ENCODE measurements at regions not wholly inside any gene's neighbourhood (a gene's known extent, or its start where the extent isn't known, plus 50 kb on each side); places are given as distances from the start of the nearest gene placed in this dataset.

DNA sequence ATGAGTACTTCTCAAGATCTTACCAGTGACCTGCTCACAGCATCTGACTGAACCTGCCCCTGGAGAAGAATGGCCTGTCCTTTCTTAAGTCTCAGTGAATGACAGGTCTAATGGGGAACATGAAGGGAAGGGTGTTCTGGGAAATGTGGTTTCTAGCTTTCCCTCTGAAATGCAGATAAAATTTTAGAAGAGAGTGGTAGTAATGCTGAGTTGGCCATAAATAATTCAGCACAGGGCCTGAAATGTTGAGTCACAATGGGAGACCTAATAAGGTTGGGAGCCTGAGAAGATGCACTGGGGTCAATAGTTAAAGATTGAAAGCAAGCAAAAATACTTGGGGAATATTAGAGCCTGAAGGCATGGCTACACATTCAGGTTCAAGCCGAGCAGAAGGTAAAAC is 214.9 kb upstream of the ARHGAP24 start:
- Mint-ChIP-seq H3K27me3 (no peaks in the 10 kb centered on the region), H3K4me3 (no peak overlapping the region), H3K4me1 (no peaks in the 10 kb centered on the region), H3K36me3 (ENCODE audit: low read depth) (no peaks in the 10 kb centered on the region), H3K27ac (no peak overlapping the region)
- DNase-seq, result no peak
- no peaks in the 10 kb centered on the region for H3K9me3 ChIP-seq (ENCODE audit: control insufficient read depth, low read length, poor library complexity, severe bottlenecking)
- ATAC-seq, result no peak

DNA sequence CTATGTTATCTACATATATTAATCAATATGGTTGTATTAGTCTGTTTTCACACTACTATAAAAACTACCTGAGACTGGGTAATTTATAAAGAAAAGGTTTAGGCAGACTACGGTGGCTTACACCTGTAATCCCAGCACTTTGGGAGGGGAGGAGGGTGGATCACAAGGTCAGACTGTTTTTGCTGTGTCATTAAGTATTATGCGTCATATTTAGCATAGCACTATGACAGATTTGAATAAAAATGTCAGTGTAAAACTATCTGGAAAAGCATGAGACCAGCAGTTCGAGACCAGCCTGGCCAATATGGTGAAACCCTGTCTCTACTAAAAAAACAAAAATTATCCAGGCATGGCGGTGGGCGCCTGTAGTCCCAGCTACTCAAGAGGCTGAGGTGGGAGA is 209.7 kb upstream of the ARHGAP24 start:
- ATAC-seq (no peak), DNase-seq (no peak)
- Mint-ChIP-seq H3K4me3 (no peak overlapping the region), H3K27ac (no peak overlapping the region), H3K36me3 (ENCODE audit: low read depth) (no peaks in the 10 kb centered on the region), H3K4me1 (no peaks in the 10 kb centered on the region), H3K27me3 (no peaks in the 10 kb centered on the region)
- H3K9me3 ChIP-seq (ENCODE audit: control insufficient read depth, low read length, poor library complexity, severe bottlenecking), result no peaks in the 10 kb centered on the region

DNA sequence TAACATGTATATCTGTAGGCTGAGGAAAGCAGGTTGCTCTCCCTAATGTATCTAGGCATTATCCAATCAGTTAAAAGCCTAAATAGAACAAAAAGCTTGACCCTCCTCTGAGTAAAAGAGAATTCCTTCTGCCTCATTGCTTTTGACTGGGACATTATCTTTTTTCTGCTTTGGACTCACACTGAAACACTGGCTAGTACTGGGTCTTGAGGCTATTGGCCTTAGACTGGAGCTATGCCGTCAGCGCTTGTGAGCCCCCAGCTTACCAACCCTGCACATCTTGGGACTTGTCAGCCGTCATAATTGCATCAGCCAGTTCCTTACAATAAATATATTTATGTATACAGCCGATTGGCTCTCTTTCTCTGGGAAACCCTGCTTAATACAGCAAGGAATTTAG is 206.8 kb upstream of the ARHGAP24 start:
- H3K36me3 Mint-ChIP-seq (ENCODE audit: low read depth), result no peaks in the 10 kb centered on the region
- DNase-seq (no peak), ATAC-seq (no peak)
- H3K27me3 Mint-ChIP-seq, result no peaks in the 10 kb centered on the region
- H3K27ac Mint-ChIP-seq, result no peak overlapping the region
- H3K4me3 Mint-ChIP-seq, result no peak overlapping the region
- H3K9me3 ChIP-seq (ENCODE audit: control insufficient read depth, low read length, poor library complexity, severe bottlenecking), result no peaks in the 10 kb centered on the region
- H3K4me1 Mint-ChIP-seq, result no peaks in the 10 kb centered on the region

DNA sequence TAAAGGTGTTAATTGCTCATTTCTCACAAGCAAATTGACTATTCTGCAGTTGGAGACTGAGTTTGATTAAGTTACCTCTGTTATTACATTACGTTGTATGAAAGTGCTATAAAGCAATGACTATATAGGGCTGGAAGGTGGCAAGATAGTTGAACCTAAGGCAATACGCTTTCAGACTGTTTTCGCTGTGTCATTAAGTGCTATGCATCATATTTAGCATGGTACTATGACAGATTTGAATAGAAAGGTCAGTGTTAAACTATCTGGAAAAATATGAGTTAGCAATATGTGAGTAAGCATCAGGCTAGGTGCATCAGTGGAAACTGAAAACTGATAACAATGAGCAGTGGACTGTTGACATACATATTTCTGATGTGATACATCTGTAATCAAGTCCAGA is 206.0 kb upstream of the ARHGAP24 start:
- ATAC-seq (no peak), DNase-seq (no peak)
- no peaks in the 10 kb centered on the region for H3K27me3 Mint-ChIP-seq
- H3K4me3 Mint-ChIP-seq, result no peak overlapping the region
- H3K36me3 Mint-ChIP-seq (ENCODE audit: low read depth), result no peaks in the 10 kb centered on the region
- H3K9me3 ChIP-seq (ENCODE audit: control insufficient read depth, low read length, poor library complexity, severe bottlenecking), result no peaks in the 10 kb centered on the region
- no peak overlapping the region for H3K27ac Mint-ChIP-seq
- no peaks in the 10 kb centered on the region for H3K4me1 Mint-ChIP-seq

DNA sequence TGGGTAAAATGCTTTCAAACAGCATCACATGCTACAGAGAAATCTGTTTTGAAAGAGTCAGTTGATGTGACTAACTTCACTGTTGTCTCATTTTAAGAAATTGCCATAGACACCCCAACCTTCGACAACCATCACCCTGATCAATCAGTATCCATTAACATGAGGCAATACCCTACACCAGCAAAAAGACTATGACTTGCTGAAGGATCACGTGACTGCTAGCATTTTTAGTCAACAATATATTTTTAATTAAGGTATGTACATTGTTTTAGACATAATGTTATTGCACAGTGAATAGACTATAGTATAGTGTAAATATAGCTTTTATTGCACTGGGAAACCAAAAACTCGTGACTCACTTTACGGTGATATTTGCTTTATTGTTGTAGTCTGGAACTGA is 200.0 kb upstream of the ARHGAP24 start:
- no peaks in the 10 kb centered on the region for H3K36me3 Mint-ChIP-seq (ENCODE audit: low read depth)

DNA sequence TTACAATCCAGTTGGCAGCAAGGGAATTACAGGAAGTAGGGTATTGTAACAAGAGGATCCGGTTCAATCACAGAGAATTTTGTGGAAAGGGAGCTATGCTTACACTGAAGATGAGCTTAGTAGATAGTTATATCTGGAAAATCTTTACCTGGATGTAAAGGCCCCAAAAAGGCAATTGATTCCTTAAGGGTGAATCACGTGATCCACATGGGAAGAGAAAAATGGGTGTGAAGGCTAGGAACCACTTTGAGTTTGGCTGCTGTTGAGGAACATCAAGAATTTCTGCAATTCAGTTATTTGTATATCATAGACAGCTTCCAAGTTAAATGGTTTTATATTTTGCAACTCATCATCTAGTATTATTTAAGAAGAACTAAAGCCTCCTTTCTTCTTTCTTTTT is 194.0 kb upstream of the ARHGAP24 start:
- no peaks in the 10 kb centered on the region for H3K27me3 Mint-ChIP-seq
- no peaks in the 10 kb centered on the region for H3K36me3 Mint-ChIP-seq (ENCODE audit: low read depth)
- H3K27ac Mint-ChIP-seq, result no peak overlapping the region

More for the DNA sequence above, 200.0 kb upstream of the ARHGAP24 start:
- H3K27me3 Mint-ChIP-seq, result no peaks in the 10 kb centered on the region
- DNase-seq (no peak), ATAC-seq (no peak)
- H3K9me3 ChIP-seq (ENCODE audit: control insufficient read depth, low read length, poor library complexity, severe bottlenecking), result no peaks in the 10 kb centered on the region
- H3K27ac Mint-ChIP-seq, result no peak overlapping the region
- H3K4me1 Mint-ChIP-seq, result no peaks in the 10 kb centered on the region
- H3K4me3 Mint-ChIP-seq, result no peak overlapping the region

DNA sequence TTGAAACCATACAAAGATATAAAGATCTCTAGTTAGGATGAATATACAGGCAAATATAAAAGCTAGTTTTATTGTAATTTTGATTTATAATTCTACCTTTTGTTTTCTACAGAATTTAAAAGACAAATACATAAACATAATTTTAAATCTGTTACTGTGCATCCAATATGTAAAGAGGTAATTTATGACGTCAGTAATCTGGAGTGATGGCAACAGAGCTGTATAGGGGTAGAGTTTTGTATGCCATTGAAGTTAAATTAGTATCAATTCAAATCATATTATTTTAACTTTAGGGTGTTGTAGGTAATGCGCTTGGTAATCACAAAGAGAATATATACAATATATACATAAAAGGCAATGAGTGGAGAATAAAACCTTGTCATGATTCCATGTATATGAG is 183.7 kb upstream of the ARHGAP24 start:
- ATAC-seq, result no peak
- Mint-ChIP-seq H3K27ac (no peak overlapping the region), H3K27me3 (no peaks in the 10 kb centered on the region), H3K4me3 (no peak overlapping the region), H3K4me1 (no peaks in the 10 kb centered on the region), H3K36me3 (ENCODE audit: low read depth) (no peaks in the 10 kb centered on the region)
- no peaks in the 10 kb centered on the region for H3K9me3 ChIP-seq (ENCODE audit: control insufficient read depth, low read length, poor library complexity, severe bottlenecking)
- no peak for DNase-seq

More for the DNA sequence above, 194.0 kb upstream of the ARHGAP24 start:
- no peak overlapping the region for H3K4me3 Mint-ChIP-seq
- DNase-seq (no peak), ATAC-seq (no peak)
- no peaks in the 10 kb centered on the region for H3K4me1 Mint-ChIP-seq
- H3K9me3 ChIP-seq (ENCODE audit: control insufficient read depth, low read length, poor library complexity, severe bottlenecking), result no peaks in the 10 kb centered on the region

DNA sequence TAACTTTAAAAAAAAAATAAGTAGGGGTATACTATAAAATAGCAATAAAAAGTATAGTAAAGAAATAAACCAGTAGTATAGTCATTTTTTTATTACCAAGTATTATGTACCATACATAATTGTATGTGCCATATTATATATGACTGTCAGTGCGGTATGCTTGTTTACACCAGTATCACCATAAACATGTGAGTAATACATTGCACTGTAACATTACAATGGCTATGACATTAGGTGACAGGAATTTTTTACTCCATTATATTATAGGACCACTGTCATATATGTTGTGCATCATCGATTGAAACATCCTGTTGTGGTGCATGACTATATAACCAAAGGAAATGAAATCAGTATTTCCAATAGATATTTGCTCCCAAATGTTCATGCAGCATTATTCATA is 176.9 kb upstream of the ARHGAP24 start:
- Mint-ChIP-seq H3K27ac (no peak overlapping the region), H3K4me3 (no peak overlapping the region), H3K4me1 (no peaks in the 10 kb centered on the region), H3K36me3 (ENCODE audit: low read depth) (no peaks in the 10 kb centered on the region), H3K27me3 (no peaks in the 10 kb centered on the region)
- no peak for DNase-seq
- no peaks in the 10 kb centered on the region for H3K9me3 ChIP-seq (ENCODE audit: control insufficient read depth, low read length, poor library complexity, severe bottlenecking)
- ATAC-seq, result no peak

DNA sequence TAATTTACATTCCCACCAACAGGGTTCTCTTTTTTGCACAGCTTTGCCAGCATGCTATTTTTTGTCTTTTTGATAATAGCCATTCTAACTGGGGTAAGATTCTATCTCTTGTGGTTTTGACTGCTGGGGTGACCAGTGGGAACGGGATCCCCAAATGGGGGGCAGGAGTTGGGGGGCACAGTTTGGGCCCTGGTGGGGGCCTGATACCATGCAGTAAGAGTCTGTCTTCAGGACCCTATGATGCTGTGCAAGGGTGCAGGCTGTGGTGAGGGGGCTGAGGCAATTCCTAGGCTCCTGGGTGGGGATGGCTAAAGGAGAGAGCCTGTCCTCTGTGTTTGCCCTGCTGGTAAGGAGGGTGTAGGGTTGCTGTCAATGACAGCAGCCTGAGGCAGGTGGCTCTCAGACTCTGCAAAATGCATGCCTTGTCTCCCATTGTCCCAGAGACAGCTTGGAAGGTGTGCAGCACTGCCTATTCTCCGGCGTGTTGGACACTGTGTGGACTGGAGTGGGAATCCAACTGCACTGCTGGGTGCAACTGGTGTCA is 172.7 kb upstream of the ARHGAP24 start:
- no peak overlapping the region for H3K4me3 Mint-ChIP-seq
- no peaks in the 10 kb centered on the region for H3K4me1 Mint-ChIP-seq

DNA sequence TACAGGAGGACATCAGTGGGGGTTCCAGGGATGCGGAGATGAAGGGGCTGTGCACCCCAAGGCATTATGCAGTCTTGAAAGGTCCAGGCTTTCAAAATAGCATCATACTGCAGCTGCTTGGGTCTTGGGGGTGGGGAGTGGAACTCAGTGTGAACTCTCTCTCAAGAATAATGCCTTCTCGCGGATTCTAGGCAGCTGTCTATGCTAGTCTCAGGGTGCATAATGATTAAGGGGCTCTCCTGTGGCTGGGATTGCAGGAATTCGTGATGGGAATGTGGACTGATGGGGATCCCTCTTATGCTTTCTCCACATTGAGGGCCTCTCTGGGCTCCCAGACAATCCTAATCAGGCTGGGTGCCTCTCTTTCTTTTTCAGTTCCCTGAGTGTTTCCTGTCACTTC is 172.2 kb upstream of the ARHGAP24 start:
- no peaks in the 10 kb centered on the region for H3K4me1 Mint-ChIP-seq
- H3K9me3 ChIP-seq (ENCODE audit: control insufficient read depth, low read length, poor library complexity, severe bottlenecking), result no peaks in the 10 kb centered on the region
- no peak overlapping the region for H3K27ac Mint-ChIP-seq
- no peak for ATAC-seq
- H3K4me3 Mint-ChIP-seq, result no peak overlapping the region
- H3K27me3 Mint-ChIP-seq, result no peaks in the 10 kb centered on the region
- DNase-seq, result no peak
- H3K36me3 Mint-ChIP-seq (ENCODE audit: low read depth), result no peaks in the 10 kb centered on the region

More for the DNA sequence above, 172.7 kb upstream of the ARHGAP24 start:
- no peak for ATAC-seq
- H3K9me3 ChIP-seq (ENCODE audit: control insufficient read depth, low read length, poor library complexity, severe bottlenecking), result no peaks in the 10 kb centered on the region
- no peaks in the 10 kb centered on the region for H3K36me3 Mint-ChIP-seq (ENCODE audit: low read depth)
- no peak overlapping the region for H3K27ac Mint-ChIP-seq
- no peak for DNase-seq
- no peaks in the 10 kb centered on the region for H3K27me3 Mint-ChIP-seq

DNA sequence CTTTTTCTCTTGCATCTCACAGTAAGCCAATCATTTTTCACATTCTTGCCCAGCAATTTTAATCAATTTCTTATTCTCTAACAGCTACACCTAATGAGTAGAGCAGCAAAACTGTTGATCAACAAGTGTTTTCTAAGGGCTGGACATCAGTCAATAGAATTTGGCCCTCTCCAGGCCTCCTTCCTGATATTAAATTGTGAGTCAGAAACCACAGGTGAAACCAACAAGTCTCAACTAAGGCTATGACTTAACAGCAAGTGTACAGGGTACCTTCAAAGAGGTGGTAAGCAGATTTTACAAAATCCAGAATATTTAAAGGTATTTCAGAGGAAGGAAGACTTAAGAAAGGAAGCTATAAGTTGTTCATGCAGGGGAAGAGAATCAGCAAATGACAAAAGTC is 156.5 kb upstream of the ARHGAP24 start:
- H3K4me1 Mint-ChIP-seq, result no peaks in the 10 kb centered on the region
- H3K27ac Mint-ChIP-seq, result no peak overlapping the region
- no peaks in the 10 kb centered on the region for H3K27me3 Mint-ChIP-seq

DNA sequence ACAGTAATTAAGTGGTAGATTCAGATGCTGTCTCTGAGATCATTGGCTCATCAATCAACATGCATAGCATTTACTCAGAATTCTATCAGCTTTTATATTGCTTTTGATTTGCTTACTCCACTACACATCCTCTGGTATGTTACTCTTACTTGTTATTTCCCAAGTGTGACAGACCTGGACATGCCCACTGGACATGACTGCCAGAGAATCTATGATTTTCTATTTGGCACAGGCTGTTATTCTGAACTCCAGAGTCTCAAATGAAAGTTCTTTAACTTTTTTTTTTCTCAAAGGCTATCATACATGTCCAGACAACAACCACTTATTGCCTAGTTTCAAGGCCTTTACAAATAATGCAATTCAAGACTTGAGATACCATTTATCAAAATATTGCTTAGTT is 116.1 kb upstream of the ARHGAP24 start:
- H3K4me1 Mint-ChIP-seq, result no peaks in the 10 kb centered on the region
- DNase-seq (no peak), ATAC-seq (no peak)
- no peak overlapping the region for H3K4me3 Mint-ChIP-seq
- no peaks in the 10 kb centered on the region for H3K27me3 Mint-ChIP-seq
- H3K27ac Mint-ChIP-seq, result no peak overlapping the region
- no peaks in the 10 kb centered on the region for H3K36me3 Mint-ChIP-seq (ENCODE audit: low read depth)
- H3K9me3 ChIP-seq (ENCODE audit: control insufficient read depth, low read length, poor library complexity, severe bottlenecking), result no peaks in the 10 kb centered on the region

More for the DNA sequence above, 156.5 kb upstream of the ARHGAP24 start:
- ATAC-seq (no peak), DNase-seq (no peak)
- H3K36me3 Mint-ChIP-seq (ENCODE audit: low read depth), result no peaks in the 10 kb centered on the region
- no peak overlapping the region for H3K4me3 Mint-ChIP-seq
- H3K9me3 ChIP-seq (ENCODE audit: control insufficient read depth, low read length, poor library complexity, severe bottlenecking), result peaks cover 3% of the 10 kb centered on the region

DNA sequence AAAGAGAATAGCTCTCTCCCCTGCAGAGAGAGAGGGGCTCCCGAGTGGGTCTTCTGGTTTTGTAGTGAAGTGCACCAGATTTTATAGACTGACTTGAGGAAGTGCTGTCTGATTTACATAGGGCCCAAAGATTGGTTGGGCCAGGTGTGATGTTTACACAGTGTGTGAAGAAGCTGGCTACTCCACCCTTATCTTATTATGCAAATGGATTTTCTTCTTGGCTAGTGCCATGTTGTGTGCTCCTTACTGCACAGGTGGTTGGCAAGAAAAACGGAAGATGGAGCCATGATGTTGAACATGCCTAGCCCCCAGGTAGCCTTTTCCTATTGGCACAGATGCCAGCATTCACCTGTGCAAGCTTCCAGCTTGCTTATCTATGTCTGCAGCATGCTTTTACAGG is 112.4 kb upstream of the ARHGAP24 start:
- DNase-seq (no peak), ATAC-seq (no peak)
- H3K9me3 ChIP-seq (ENCODE audit: control insufficient read depth, low read length, poor library complexity, severe bottlenecking), result no peaks in the 10 kb centered on the region
- Mint-ChIP-seq H3K27me3 (no peaks in the 10 kb centered on the region), H3K36me3 (ENCODE audit: low read depth) (no peaks in the 10 kb centered on the region), H3K4me3 (no peak overlapping the region), H3K4me1 (no peaks in the 10 kb centered on the region), H3K27ac (no peak overlapping the region)

DNA sequence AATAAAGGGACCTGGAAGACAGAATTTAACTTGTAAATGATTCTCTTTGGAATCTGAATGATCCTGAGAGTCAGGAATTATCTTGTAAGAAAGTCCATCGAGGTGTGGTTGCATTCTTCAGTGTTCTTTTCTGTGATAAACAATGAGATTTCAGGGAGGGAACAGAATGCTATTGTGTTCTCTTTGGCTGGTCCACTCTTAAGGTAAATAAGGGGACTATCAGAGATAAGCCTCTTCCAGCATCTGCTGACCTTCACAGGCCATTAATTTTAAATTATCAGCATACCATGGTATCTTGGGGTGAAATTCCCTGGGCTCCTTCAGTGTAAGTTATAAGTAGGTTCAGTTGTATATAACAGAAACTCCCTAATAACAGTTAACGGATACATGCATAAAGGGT is 107.1 kb upstream of the ARHGAP24 start:
- H3K9me3 ChIP-seq (ENCODE audit: control insufficient read depth, low read length, poor library complexity, severe bottlenecking), result no peaks in the 10 kb centered on the region
- ATAC-seq, result no peak
- no peak overlapping the region for H3K4me3 Mint-ChIP-seq
- H3K27me3 Mint-ChIP-seq, result no peaks in the 10 kb centered on the region
- DNase-seq, result no peak
- H3K36me3 Mint-ChIP-seq (ENCODE audit: low read depth), result no peaks in the 10 kb centered on the region
- no peaks in the 10 kb centered on the region for H3K4me1 Mint-ChIP-seq
- no peak overlapping the region for H3K27ac Mint-ChIP-seq

All from T-helper 17 cell (primary cell).